ENCODE measurements at regions not wholly inside any gene's neighbourhood (a gene's known extent, or its start where the extent isn't known, plus 50 kb on each side); places are given as distances from the start of the nearest gene placed in this dataset.
"Not testable (repeated sequence)": the region's sequence is repeated elsewhere in the genome, so short reads cannot be mapped to it uniquely, and the experiment has no call there.

GRCh38 chr1:95297906-95298305, 63.9 kb downstream of the RWDD3 start:
- H3K4me1 ChIP-seq; H3K27me3 ChIP-seq; H3K9me3 ChIP-seq; DNase-seq (ENCODE audit: low spot score in 2 of 2); H3K27ac ChIP-seq; H3K4me3 ChIP-seq; H3K36me3 ChIP-seq; intact Hi-C loops (cut with DNase I): not testable (repeated sequence)

DNA sequence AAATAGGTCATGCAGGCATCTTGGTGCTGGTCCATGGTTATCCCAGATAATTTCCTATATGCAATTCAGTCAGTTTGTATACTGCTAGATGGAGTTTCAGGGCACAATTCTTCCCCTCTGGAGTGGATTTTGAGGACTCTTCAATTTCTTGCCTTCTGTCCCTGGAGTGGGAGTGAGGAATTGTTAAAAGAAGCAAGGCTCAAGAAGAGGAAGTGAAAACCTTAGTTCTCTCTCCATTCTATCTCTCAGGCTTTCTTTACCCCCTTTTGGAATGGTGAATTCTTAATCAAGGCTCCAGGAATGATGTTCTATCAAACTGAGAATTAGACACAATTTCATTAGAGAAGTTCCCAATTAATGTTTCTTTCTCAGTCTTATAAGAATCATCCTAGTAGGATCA, 67.1 kb downstream of the RWDD3 start:
- TF ChIP-seq CTCF (IDR thresholded peaks at IDR 0.05) = no peak
- no peak for DNase-seq (ENCODE audit: low spot score in 2 of 2)
- intact Hi-C loops (cut with DNase I) = no loop called here
- H3K27ac ChIP-seq = no peak overlapping the region
- no peaks in the 10 kb centered on the region for H3K27me3 ChIP-seq
- no peaks in the 10 kb centered on the region for H3K36me3 ChIP-seq
- no peak overlapping the region for H3K4me3 ChIP-seq
- no peaks in the 10 kb centered on the region for H3K4me1 ChIP-seq
- no peaks in the 10 kb centered on the region for H3K9me3 ChIP-seq

GRCh38 chr1:95301614-95302013, 67.6 kb downstream of the RWDD3 start:
- no peaks in the 10 kb centered on the region for H3K9me3 ChIP-seq
- no peaks in the 10 kb centered on the region for H3K36me3 ChIP-seq
- no peak overlapping the region for H3K27ac ChIP-seq
- no peak for DNase-seq (ENCODE audit: low spot score in 2 of 2)
- H3K4me3 ChIP-seq = no peak overlapping the region
- intact Hi-C loops (cut with DNase I) = no loop called here
- no peaks in the 10 kb centered on the region for H3K27me3 ChIP-seq
- TF ChIP-seq CTCF (IDR thresholded peaks at IDR 0.05) = no peak
- no peaks in the 10 kb centered on the region for H3K4me1 ChIP-seq

DNA sequence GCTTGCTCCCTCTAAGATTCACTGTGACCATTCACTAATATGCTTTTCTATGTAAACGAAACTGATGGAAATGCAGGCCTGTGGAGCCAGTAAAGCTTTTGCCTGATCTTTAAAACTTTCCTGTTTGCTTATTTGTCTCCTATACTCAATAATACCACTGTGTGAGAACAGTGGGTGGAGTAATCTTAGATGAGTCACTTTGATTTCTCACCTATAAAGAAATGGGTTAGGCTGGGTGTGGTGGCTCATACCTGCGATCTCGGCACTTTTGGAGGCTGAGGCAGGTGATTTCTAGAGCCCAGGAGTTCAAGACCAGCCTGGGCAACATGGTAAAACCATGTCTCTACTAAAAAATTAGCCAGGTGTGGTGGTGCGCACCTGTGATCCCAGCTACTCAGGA, 70.8 kb downstream of the RWDD3 start:
- Histone ChIP-seq H3K4me3 (no peak overlapping the region), H3K4me1 (no peaks in the 10 kb centered on the region), H3K27me3 (no peaks in the 10 kb centered on the region), H3K9me3 (no peaks in the 10 kb centered on the region), H3K27ac (no peak overlapping the region), H3K36me3 (no peaks in the 10 kb centered on the region)
- intact Hi-C loops (cut with DNase I) = no loop called here
- DNase-seq (ENCODE audit: low spot score in 2 of 2) = no peak
- TF ChIP-seq CTCF (IDR thresholded peaks at IDR 0.05) = no peak

GRCh38 chr1:95308276-95309030, 74.4 kb downstream of the RWDD3 start:
- no peaks in the 10 kb centered on the region for H3K4me1 ChIP-seq
- TF ChIP-seq CTCF (IDR thresholded peaks at IDR 0.05) = no peak
- no peaks in the 10 kb centered on the region for H3K9me3 ChIP-seq
- H3K4me3 ChIP-seq = no peak overlapping the region
- no peaks in the 10 kb centered on the region for H3K36me3 ChIP-seq
- no peak for DNase-seq (ENCODE audit: low spot score in 2 of 2)
- no peak overlapping the region for H3K27ac ChIP-seq
- intact Hi-C loops (cut with DNase I) = no loop called here
- no peaks in the 10 kb centered on the region for H3K27me3 ChIP-seq

GRCh38 chr1:95309031-95309471, 75.0 kb downstream of the RWDD3 start:
- intact Hi-C loops (cut with DNase I) = no loop called here
- no peaks in the 10 kb centered on the region for H3K27me3 ChIP-seq
- TF ChIP-seq CTCF (IDR thresholded peaks at IDR 0.05) = peak in 2 of 3 experiments; percentile 29 to 33

More at GRCh38 chr1:95309031-95309471, 75.0 kb downstream of the RWDD3 start:
- DNase-seq (ENCODE audit: low spot score in 2 of 2) = no peak
- Histone ChIP-seq H3K9me3 (no peaks in the 10 kb centered on the region), H3K36me3 (no peaks in the 10 kb centered on the region), H3K4me3 (no peak overlapping the region), H3K4me1 (no peaks in the 10 kb centered on the region), H3K27ac (no peak overlapping the region)
